ENCODE measurements at regions not wholly inside any gene's neighbourhood (a gene's known extent, or its start where the extent isn't known, plus 50 kb on each side); places are given as distances from the start of the nearest gene placed in this dataset.
A peak's percentile ranks its signal among the peaks of the same experiment; 100 is the strongest.
"Not testable (repeated sequence)": the region's sequence is repeated elsewhere in the genome, so short reads cannot be mapped to it uniquely, and the experiment has no call there.

DNA sequence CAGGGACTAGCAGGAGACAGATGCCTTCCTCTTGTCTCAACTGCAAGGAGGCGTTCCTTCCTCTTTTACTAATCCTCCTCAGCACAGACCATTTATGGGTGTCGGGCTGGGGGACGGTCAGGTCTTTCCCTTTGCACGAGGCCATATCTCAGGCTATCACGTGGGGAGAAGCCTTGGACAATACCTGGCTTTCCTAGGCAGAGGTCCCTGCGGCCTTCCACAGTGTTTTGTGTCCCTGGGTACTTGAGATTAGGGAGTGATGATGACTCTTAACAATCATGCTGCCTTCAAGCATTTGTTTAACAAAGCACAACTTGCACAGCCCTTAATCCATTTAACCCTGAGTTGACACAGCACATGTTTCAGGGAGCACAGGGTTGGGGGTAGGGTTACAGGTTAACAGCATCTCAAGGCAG, 1238.6 kb downstream of the OLFM4 start:
- H3K9ac ChIP-seq (ENCODE audit: low read length); H2AFZ ChIP-seq (ENCODE audit: insufficient read depth, low read length, poor library complexity); H3K9me3 ChIP-seq (ENCODE audit: insufficient read depth, low read depth, low read length); H3K4me2 ChIP-seq (ENCODE audit: low read length); H3K27me3 ChIP-seq (ENCODE audit: insufficient read depth, low read length); H3K27ac ChIP-seq (ENCODE audit: low read depth, low read length); H3K14ac ChIP-seq (ENCODE audit: low read length); H3K36me3 ChIP-seq (ENCODE audit: control insufficient read depth in 1 of 2, insufficient read depth in 2 of 2, low read length in 2 of 2); H2BK5ac ChIP-seq (ENCODE audit: low read depth, low read length, poor library complexity); H3K79me2 ChIP-seq (ENCODE audit: control insufficient read depth, insufficient read depth, low read length, poor library complexity); H3K4me1 ChIP-seq (ENCODE audit: control insufficient read depth in 1 of 2, insufficient read depth in 2 of 2, low read length in 2 of 2); H4K12ac ChIP-seq (ENCODE audit: low read depth, low read length); H3K18ac ChIP-seq (ENCODE audit: low read length); H2BK12ac ChIP-seq (ENCODE audit: low read length); H3K23ac ChIP-seq (ENCODE audit: low read length); H2AK5ac ChIP-seq (ENCODE audit: low read length); H4K8ac ChIP-seq (ENCODE audit: low read depth, low read length); H3K79me1 ChIP-seq (ENCODE audit: low read length); H3K4ac ChIP-seq (ENCODE audit: low read depth, low read length); H2BK120ac ChIP-seq (ENCODE audit: insufficient read depth, low read length, poor library complexity); H4K91ac ChIP-seq (ENCODE audit: low read depth, low read length); H3K4me3 ChIP-seq (ENCODE audit: low read depth, low read length): not testable (repeated sequence)
- no CpG with 5 or more reads among the region's 6 CpGs for WGBS (ENCODE audit: extremely low coverage, insufficient coverage, insufficient read length)
- peak; percentile 6 to 47 for DNase-seq

GRCh38 chr13:54268013-54268695, 1239.5 kb downstream of the OLFM4 start:
- H2BK5ac ChIP-seq (ENCODE audit: low read depth, low read length, poor library complexity), result not testable (repeated sequence)
- WGBS (ENCODE audit: extremely low coverage, insufficient coverage, insufficient read length), result no CpG with 5 or more reads among the region's 11 CpGs

GRCh38 chr13:54287062-54287764, 1258.6 kb downstream of the OLFM4 start:
- no peaks in the 10 kb centered on the region for H3K79me1 ChIP-seq (ENCODE audit: low read length)
- WGBS (ENCODE audit: extremely low coverage, insufficient coverage, insufficient read length), result no CpG with 5 or more reads among the region's 10 CpGs

More at GRCh38 chr13:54268013-54268695, 1239.5 kb downstream of the OLFM4 start:
- H3K4me3 ChIP-seq (ENCODE audit: low read depth, low read length); DNase-seq; H3K18ac ChIP-seq (ENCODE audit: low read length); H4K91ac ChIP-seq (ENCODE audit: low read depth, low read length); H3K27ac ChIP-seq (ENCODE audit: low read depth, low read length); H2BK12ac ChIP-seq (ENCODE audit: low read length); H2AFZ ChIP-seq (ENCODE audit: insufficient read depth, low read length, poor library complexity); H3K4me2 ChIP-seq (ENCODE audit: low read length); H4K12ac ChIP-seq (ENCODE audit: low read depth, low read length); H2AK5ac ChIP-seq (ENCODE audit: low read length); H3K4ac ChIP-seq (ENCODE audit: low read depth, low read length); H3K23ac ChIP-seq (ENCODE audit: low read length); H3K79me2 ChIP-seq (ENCODE audit: control insufficient read depth, insufficient read depth, low read length, poor library complexity); H3K9me3 ChIP-seq (ENCODE audit: insufficient read depth, low read depth, low read length); H4K8ac ChIP-seq (ENCODE audit: low read depth, low read length); H3K4me1 ChIP-seq (ENCODE audit: control insufficient read depth in 1 of 2, insufficient read depth in 2 of 2, low read length in 2 of 2); H3K27me3 ChIP-seq (ENCODE audit: insufficient read depth, low read length); H3K36me3 ChIP-seq (ENCODE audit: control insufficient read depth in 1 of 2, insufficient read depth in 2 of 2, low read length in 2 of 2); H3K9ac ChIP-seq (ENCODE audit: low read length); H2BK120ac ChIP-seq (ENCODE audit: insufficient read depth, low read length, poor library complexity); H3K79me1 ChIP-seq (ENCODE audit: low read length); H3K14ac ChIP-seq (ENCODE audit: low read length): not testable (repeated sequence)

DNA sequence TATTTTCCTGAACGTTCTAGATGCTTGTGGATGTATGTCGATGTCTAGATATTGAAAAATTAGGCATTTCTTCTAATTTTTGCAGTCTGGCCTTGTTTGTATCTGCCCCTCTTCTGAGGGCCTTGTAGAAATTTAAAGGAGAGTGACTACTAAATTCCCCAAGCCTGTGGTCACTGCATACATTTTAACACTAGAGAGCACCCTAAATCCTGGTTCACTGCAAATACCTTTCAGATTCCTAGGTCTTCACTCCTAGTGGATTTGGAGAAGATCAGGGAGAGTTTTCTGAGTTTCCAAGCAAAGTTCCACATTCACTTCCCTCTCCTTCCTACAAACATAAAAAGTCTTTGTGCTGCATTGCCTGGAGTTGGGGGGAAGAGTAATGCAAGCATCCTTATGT, 1272.5 kb downstream of the OLFM4 start:
- Histone ChIP-seq H3K23ac (ENCODE audit: low read length) (no peak overlapping the region), H3K36me3 (ENCODE audit: control insufficient read depth in 1 of 2, insufficient read depth in 2 of 2, low read length in 2 of 2) (no peaks in the 10 kb centered on the region), H3K27ac (ENCODE audit: low read depth, low read length) (no peak overlapping the region), H2BK12ac (ENCODE audit: low read length) (no peak overlapping the region), H2BK5ac (ENCODE audit: low read depth, low read length, poor library complexity) (no peak overlapping the region), H3K4me3 (ENCODE audit: low read depth, low read length) (no peak overlapping the region), H3K79me1 (ENCODE audit: low read length) (no peaks in the 10 kb centered on the region), H4K12ac (ENCODE audit: low read depth, low read length) (no peak overlapping the region), H4K91ac (ENCODE audit: low read depth, low read length) (no peak overlapping the region), H2AFZ (ENCODE audit: insufficient read depth, low read length, poor library complexity) (no peak overlapping the region), H3K27me3 (ENCODE audit: insufficient read depth, low read length) (no peaks in the 10 kb centered on the region), H2BK120ac (ENCODE audit: insufficient read depth, low read length, poor library complexity) (no peak overlapping the region), H3K14ac (ENCODE audit: low read length) (no peak overlapping the region), H2AK5ac (ENCODE audit: low read length) (no peak overlapping the region), H3K18ac (ENCODE audit: low read length) (no peak overlapping the region), H4K8ac (ENCODE audit: low read depth, low read length) (no peak overlapping the region), H3K4me1 (ENCODE audit: control insufficient read depth in 1 of 2, insufficient read depth in 2 of 2, low read length in 2 of 2) (no peaks in the 10 kb centered on the region), H3K4ac (ENCODE audit: low read depth, low read length) (no peak overlapping the region), H3K79me2 (ENCODE audit: control insufficient read depth, insufficient read depth, low read length, poor library complexity) (no peaks in the 10 kb centered on the region), H3K9ac (ENCODE audit: low read length) (no peak overlapping the region), H3K9me3 (ENCODE audit: insufficient read depth, low read depth, low read length) (no peaks in the 10 kb centered on the region), H3K4me2 (ENCODE audit: low read length) (no peak overlapping the region)
- no CpG with 5 or more reads among the region's 2 CpGs for WGBS (ENCODE audit: extremely low coverage, insufficient coverage, insufficient read length)
- no peak for DNase-seq

More at GRCh38 chr13:54287062-54287764, 1258.6 kb downstream of the OLFM4 start:
- H3K4me1 ChIP-seq (ENCODE audit: control insufficient read depth in 1 of 2, insufficient read depth in 2 of 2, low read length in 2 of 2), result no peaks in the 10 kb centered on the region
- H2AFZ ChIP-seq (ENCODE audit: insufficient read depth, low read length, poor library complexity), result no peak overlapping the region
- H2BK120ac ChIP-seq (ENCODE audit: insufficient read depth, low read length, poor library complexity), result no peak overlapping the region
- no peak overlapping the region for H3K9ac ChIP-seq (ENCODE audit: low read length)
- H3K36me3 ChIP-seq (ENCODE audit: control insufficient read depth in 1 of 2, insufficient read depth in 2 of 2, low read length in 2 of 2), result no peaks in the 10 kb centered on the region
- H4K12ac ChIP-seq (ENCODE audit: low read depth, low read length), result no peak overlapping the region
- H3K4ac ChIP-seq (ENCODE audit: low read depth, low read length), result no peak overlapping the region
- no peak overlapping the region for H3K4me3 ChIP-seq (ENCODE audit: low read depth, low read length)
- no peak overlapping the region for H3K27ac ChIP-seq (ENCODE audit: low read depth, low read length)
- no peak overlapping the region for H4K8ac ChIP-seq (ENCODE audit: low read depth, low read length)
- H2AK5ac ChIP-seq (ENCODE audit: low read length), result no peak overlapping the region
- no peak overlapping the region for H2BK5ac ChIP-seq (ENCODE audit: low read depth, low read length, poor library complexity)
- H3K23ac ChIP-seq (ENCODE audit: low read length), result no peak overlapping the region
- no peak overlapping the region for H2BK12ac ChIP-seq (ENCODE audit: low read length)
- no peak overlapping the region for H3K4me2 ChIP-seq (ENCODE audit: low read length)
- no peak overlapping the region for H3K14ac ChIP-seq (ENCODE audit: low read length)
- H3K79me2 ChIP-seq (ENCODE audit: control insufficient read depth, insufficient read depth, low read length, poor library complexity), result no peaks in the 10 kb centered on the region
- no peak overlapping the region for H3K18ac ChIP-seq (ENCODE audit: low read length)
- H3K27me3 ChIP-seq (ENCODE audit: insufficient read depth, low read length), result no peaks in the 10 kb centered on the region
- peaks cover 4% of the 10 kb centered on the region for H3K9me3 ChIP-seq (ENCODE audit: insufficient read depth, low read depth, low read length)
- no peak overlapping the region for H4K91ac ChIP-seq (ENCODE audit: low read depth, low read length)
- DNase-seq, result no peak
